K562 (cell line): ENCODE measurements at regions not wholly inside any gene's neighbourhood (a gene's known extent, or its start where the extent isn't known, plus 50 kb on each side); places are given as distances from the start of the nearest gene placed in this dataset.

ENCODE experiments used
- CBX3 ChIP-seq, 2 experiments: IDR thresholded peaks; 1 replicate in 1 of 2; 2 replicates in 1 of 2; pipeline ENCODE4 v1.6.1; 2012; ENCODE audit warnings: inconsistent platforms in 2 of 2, low read length in 2 of 2, borderline replicate concordance in 1 of 2, control low read depth in 1 of 2
- CEBPB ChIP-seq: fragments of 450-650 bp; IDR thresholded peaks from 2 replicates; pipeline ENCODE4 v1.6.1; 2016; ENCODE audit warnings: missing genetic modification characterization, missing compliant biosample characterization
- CREB1 ChIP-seq, 2 experiments: sonication (generic) in 1 of 2; formaldehyde crosslinking in 1 of 2; IDR thresholded peaks; 2 replicates each; pipeline versions ENCODE4 v1.6.1 to v1.8.0; 2012 to 2022; ENCODE audit warnings: inconsistent platforms in 1 of 2, mild to moderate bottlenecking in 1 of 2, missing genetic modification reagents in 1 of 2, moderate library complexity in 1 of 2
- EP400 ChIP-seq: fragments of 450-650 bp; IDR thresholded peaks from 2 replicates; pipeline ENCODE4 v1.6.1; 2017; ENCODE audit warnings: antibody characterized with exemption, mild to moderate bottlenecking, moderate library complexity
- HMG20A ChIP-seq: fragments of 450-650 bp; formaldehyde crosslinking; conservative IDR thresholded peaks from 2 replicates; pipeline ENCODE4 v1.4.0; 2020; ENCODE audit warnings: mild to moderate bottlenecking, mixed read lengths
- KLF16 ChIP-seq: IDR thresholded peaks from 2 replicates; pipeline ENCODE4 v1.6.1; 2016; ENCODE audit warnings: antibody characterized with exemption
- MBD2 ChIP-seq: sonication (generic); IDR thresholded peaks from 2 replicates; pipeline ENCODE4 v1.6.1; 2016; ENCODE audit warnings: low read depth, borderline replicate concordance
- MEF2A ChIP-seq: IDR thresholded peaks from 2 replicates; pipeline ENCODE4 v1.6.1; 2011; ENCODE audit warnings: low read depth, mild to moderate bottlenecking, low read length, moderate library complexity; ENCODE audit not compliant: control insufficient read depth
- PHB2 ChIP-seq: fragments of 450-650 bp; IDR thresholded peaks from 2 replicates; pipeline ENCODE4 v1.6.1; 2017; ENCODE audit warnings: low read depth
- XRCC5 ChIP-seq: fragments of 200-400 bp; formaldehyde crosslinking; IDR thresholded peaks from 2 replicates; pipeline ENCODE4 v1.6.1; 2017; ENCODE audit warnings: low read depth, mild to moderate bottlenecking, low read length
- TF ChIP-seq, protein P1 (sequence below): fragments of 450-650 bp; IDR thresholded peaks from 2 replicates; pipeline ENCODE4 v1.6.1; 2016; ENCODE audit warnings: mild to moderate bottlenecking
- TF ChIP-seq, protein P2 (sequence below): fragments of 450-650 bp; IDR thresholded peaks from 2 replicates; pipeline ENCODE4 v1.6.1; 2017; ENCODE audit warnings: antibody characterized with exemption, mild to moderate bottlenecking
- TF ChIP-seq, protein P3 (sequence below): sonication (generic); formaldehyde crosslinking; IDR thresholded peaks from 2 replicates; pipeline ENCODE4 v1.8.0; 2022; ENCODE audit warnings: missing genetic modification reagents, mild to moderate bottlenecking, moderate library complexity, borderline replicate concordance
- TF ChIP-seq, protein P4 (sequence below): fragments of 450-650 bp; conservative IDR thresholded peaks from 2 replicates; pipeline ENCODE4 v1.6.1; 2016; ENCODE audit warnings: missing genetic modification characterization, low read depth, mild to moderate bottlenecking, missing compliant biosample characterization, moderate library complexity
- TF ChIP-seq, protein P5 (sequence below), 2 experiments: fragments of 450-650 bp in 1 of 2; sonication (generic) in 1 of 2; formaldehyde crosslinking in 1 of 2; IDR thresholded peaks in 1 of 2; conservative IDR thresholded peaks in 1 of 2; 2 replicates each; pipeline versions ENCODE4 v1.6.1 to v1.8.1; 2016 to 2023; ENCODE audit warnings: mild to moderate bottlenecking in 2 of 2, moderate library complexity in 2 of 2, inconsistent platforms in 1 of 2, missing genetic modification reagents in 1 of 2
- TF ChIP-seq, protein P6 (sequence below): sonication (generic); formaldehyde crosslinking; IDR thresholded peaks from 2 replicates; pipeline ENCODE4 v1.8.1; 2023; ENCODE audit warnings: mild to moderate bottlenecking, missing genetic modification reagents, moderate library complexity

DNA sequence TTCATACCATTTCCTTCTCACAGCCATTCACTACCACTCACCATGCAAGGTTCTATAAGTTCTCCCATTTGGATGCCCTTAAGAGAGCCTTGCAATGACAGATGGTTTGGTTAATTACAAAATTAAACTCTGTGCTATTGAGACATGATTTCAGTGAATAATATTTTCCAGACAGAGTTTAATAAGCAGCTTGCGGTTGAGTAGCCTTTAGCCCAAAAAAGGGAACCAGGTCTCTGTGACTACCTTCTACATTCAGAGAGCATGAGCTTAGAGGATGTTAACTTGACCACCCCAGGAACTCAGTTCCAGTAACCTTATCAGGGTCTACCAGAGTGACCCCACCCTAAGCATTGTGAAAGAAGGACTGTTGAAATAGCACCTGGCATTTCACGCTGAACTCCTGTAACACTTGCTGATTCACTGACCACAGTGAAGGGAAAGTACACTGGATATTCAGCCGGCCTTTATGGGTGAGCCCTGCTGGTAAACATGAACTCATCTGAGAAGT, 1173.1 kb upstream of the ZEB2 start (continued):
- TF ChIP-seq, protein P1, sequence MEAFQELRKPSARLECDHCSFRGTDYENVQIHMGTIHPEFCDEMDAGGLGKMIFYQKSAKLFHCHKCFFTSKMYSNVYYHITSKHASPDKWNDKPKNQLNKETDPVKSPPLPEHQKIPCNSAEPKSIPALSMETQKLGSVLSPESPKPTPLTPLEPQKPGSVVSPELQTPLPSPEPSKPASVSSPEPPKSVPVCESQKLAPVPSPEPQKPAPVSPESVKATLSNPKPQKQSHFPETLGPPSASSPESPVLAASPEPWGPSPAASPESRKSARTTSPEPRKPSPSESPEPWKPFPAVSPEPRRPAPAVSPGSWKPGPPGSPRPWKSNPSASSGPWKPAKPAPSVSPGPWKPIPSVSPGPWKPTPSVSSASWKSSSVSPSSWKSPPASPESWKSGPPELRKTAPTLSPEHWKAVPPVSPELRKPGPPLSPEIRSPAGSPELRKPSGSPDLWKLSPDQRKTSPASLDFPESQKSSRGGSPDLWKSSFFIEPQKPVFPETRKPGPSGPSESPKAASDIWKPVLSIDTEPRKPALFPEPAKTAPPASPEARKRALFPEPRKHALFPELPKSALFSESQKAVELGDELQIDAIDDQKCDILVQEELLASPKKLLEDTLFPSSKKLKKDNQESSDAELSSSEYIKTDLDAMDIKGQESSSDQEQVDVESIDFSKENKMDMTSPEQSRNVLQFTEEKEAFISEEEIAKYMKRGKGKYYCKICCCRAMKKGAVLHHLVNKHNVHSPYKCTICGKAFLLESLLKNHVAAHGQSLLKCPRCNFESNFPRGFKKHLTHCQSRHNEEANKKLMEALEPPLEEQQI, result peak; percentile 99
- TF ChIP-seq, protein P2, sequence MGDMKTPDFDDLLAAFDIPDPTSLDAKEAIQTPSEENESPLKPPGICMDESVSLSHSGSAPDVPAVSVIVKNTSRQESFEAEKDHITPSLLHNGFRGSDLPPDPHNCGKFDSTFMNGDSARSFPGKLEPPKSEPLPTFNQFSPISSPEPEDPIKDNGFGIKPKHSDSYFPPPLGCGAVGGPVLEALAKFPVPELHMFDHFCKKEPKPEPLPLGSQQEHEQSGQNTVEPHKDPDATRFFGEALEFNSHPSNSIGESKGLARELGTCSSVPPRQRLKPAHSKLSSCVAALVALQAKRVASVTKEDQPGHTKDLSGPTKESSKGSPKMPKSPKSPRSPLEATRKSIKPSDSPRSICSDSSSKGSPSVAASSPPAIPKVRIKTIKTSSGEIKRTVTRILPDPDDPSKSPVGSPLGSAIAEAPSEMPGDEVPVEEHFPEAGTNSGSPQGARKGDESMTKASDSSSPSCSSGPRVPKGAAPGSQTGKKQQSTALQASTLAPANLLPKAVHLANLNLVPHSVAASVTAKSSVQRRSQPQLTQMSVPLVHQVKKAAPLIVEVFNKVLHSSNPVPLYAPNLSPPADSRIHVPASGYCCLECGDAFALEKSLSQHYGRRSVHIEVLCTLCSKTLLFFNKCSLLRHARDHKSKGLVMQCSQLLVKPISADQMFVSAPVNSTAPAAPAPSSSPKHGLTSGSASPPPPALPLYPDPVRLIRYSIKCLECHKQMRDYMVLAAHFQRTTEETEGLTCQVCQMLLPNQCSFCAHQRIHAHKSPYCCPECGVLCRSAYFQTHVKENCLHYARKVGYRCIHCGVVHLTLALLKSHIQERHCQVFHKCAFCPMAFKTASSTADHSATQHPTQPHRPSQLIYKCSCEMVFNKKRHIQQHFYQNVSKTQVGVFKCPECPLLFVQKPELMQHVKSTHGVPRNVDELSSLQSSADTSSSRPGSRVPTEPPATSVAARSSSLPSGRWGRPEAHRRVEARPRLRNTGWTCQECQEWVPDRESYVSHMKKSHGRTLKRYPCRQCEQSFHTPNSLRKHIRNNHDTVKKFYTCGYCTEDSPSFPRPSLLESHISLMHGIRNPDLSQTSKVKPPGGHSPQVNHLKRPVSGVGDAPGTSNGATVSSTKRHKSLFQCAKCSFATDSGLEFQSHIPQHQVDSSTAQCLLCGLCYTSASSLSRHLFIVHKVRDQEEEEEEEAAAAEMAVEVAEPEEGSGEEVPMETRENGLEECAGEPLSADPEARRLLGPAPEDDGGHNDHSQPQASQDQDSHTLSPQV, result peak; percentile 82
- TF ChIP-seq, protein P3, sequence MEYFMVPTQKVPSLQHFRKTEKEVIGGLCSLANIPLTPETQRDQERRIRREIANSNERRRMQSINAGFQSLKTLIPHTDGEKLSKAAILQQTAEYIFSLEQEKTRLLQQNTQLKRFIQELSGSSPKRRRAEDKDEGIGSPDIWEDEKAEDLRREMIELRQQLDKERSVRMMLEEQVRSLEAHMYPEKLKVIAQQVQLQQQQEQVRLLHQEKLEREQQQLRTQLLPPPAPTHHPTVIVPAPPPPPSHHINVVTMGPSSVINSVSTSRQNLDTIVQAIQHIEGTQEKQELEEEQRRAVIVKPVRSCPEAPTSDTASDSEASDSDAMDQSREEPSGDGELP, result peak; percentile 23; the same call in 1 of the 2 replicates
- peak; percentile 79 for TF ChIP-seq MBD2
- peak; percentile 100 for TF ChIP-seq CEBPB (tag)
- TF ChIP-seq, protein P4, sequence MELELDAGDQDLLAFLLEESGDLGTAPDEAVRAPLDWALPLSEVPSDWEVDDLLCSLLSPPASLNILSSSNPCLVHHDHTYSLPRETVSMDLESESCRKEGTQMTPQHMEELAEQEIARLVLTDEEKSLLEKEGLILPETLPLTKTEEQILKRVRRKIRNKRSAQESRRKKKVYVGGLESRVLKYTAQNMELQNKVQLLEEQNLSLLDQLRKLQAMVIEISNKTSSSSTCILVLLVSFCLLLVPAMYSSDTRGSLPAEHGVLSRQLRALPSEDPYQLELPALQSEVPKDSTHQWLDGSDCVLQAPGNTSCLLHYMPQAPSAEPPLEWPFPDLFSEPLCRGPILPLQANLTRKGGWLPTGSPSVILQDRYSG (tag), result 0 out of 2 replicates have a peak, but pooled peaks have one; percentile 48
- peak in 1 of 2 experiments; percentile 93; a peak in 2 of 3 replicates for TF ChIP-seq CBX3 (IDR thresholded peaks at IDR 0.05; ENCODE audit: borderline replicate concordance in 1 of 2, low read length in 2 of 2)
- TF ChIP-seq XRCC5, result 0 out of 2 replicates have a peak, but pooled peaks have one; percentile 31
- peak; percentile 81 for TF ChIP-seq PHB2
- TF ChIP-seq KLF16, result peak; percentile 97
- peak; percentile 70; the same call in 1 of the 2 replicates for TF ChIP-seq CREB1 (IDR thresholded peaks at IDR 0.05)
- TF ChIP-seq CREB1 (CRISPR knock-in tag; IDR thresholded peaks at IDR 0.05), result no peak
- no peak for TF ChIP-seq HMG20A (CRISPR knock-in tag)
- TF ChIP-seq, protein P5, sequence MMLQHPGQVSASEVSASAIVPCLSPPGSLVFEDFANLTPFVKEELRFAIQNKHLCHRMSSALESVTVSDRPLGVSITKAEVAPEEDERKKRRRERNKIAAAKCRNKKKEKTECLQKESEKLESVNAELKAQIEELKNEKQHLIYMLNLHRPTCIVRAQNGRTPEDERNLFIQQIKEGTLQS (IDR thresholded peaks at IDR 0.05), result peak; percentile 77
- TF ChIP-seq, protein P5 (CRISPR knock-in tag; conservative IDR thresholded peaks at IDR 0.05), result no peak
- TF ChIP-seq MEF2A, result peak; percentile 77; the same call in 1 of the 2 replicates
- TF ChIP-seq, protein P6, sequence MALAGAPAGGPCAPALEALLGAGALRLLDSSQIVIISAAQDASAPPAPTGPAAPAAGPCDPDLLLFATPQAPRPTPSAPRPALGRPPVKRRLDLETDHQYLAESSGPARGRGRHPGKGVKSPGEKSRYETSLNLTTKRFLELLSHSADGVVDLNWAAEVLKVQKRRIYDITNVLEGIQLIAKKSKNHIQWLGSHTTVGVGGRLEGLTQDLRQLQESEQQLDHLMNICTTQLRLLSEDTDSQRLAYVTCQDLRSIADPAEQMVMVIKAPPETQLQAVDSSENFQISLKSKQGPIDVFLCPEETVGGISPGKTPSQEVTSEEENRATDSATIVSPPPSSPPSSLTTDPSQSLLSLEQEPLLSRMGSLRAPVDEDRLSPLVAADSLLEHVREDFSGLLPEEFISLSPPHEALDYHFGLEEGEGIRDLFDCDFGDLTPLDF (CRISPR knock-in tag), result no peak
- peak; percentile 77 for TF ChIP-seq EP400
